ENCODE measurements at regions not wholly inside any gene's neighbourhood (a gene's known extent, or its start where the extent isn't known, plus 50 kb on each side); places are given as distances from the start of the nearest gene placed in this dataset.
A peak's percentile ranks its signal among the peaks of the same experiment; 100 is the strongest.

DNA sequence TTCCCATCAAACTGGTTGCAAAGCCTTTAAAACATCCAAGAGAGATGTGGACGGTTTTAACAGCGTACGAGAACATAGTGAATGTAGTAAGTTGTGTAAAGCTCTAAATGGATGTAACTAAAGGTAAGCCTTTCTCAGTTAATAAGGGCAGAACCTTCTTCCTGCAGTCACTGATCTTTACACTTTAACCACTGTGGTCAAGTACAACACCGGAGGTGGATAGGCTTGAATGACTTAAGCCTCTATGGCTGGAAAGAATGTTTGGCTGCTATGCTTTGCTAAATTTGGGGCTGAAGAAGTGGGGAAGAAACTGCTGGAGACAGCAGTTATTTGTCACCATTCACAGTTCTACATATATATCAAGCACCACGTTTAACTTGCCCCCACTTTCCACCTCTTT is 285.1 kb upstream of the FMR1 start:
- H3K27ac Mint-ChIP-seq: no peak overlapping the region
- no peak overlapping the region for H3K4me3 Mint-ChIP-seq
- H3K27me3 Mint-ChIP-seq (ENCODE audit: low read depth): no peaks in the 10 kb centered on the region
- H3K4me1 Mint-ChIP-seq (ENCODE audit: low read depth): no peaks in the 10 kb centered on the region
- H3K9me3 Mint-ChIP-seq: no peaks in the 10 kb centered on the region
- H3K36me3 Mint-ChIP-seq (ENCODE audit: low read depth): no peaks in the 10 kb centered on the region

DNA sequence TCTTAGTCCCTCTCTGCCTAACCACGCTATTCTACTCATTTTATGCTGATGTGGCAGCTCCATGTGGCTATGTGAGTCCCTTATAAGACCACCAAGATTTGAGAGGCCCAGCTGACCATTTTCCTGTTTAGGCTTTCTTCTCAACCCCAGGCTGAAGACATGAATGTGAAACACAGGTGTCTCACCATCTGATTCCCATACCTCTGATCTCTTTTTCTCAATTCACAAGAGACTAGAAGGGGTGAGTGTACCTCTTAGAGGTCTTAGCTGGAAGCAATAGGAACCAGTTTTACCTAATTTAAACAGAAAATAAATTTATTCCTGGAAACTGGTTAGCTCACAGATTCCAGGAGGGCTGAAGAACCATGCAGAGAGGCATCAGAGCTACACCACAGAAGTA is 276.5 kb upstream of the FMR1 start:
- Mint-ChIP-seq H3K36me3 (ENCODE audit: low read depth) (no peaks in the 10 kb centered on the region), H3K27ac (no peak overlapping the region), H3K4me3 (no peak overlapping the region), H3K4me1 (ENCODE audit: low read depth) (no peaks in the 10 kb centered on the region), H3K9me3 (no peaks in the 10 kb centered on the region), H3K27me3 (ENCODE audit: low read depth) (no peaks in the 10 kb centered on the region)

DNA sequence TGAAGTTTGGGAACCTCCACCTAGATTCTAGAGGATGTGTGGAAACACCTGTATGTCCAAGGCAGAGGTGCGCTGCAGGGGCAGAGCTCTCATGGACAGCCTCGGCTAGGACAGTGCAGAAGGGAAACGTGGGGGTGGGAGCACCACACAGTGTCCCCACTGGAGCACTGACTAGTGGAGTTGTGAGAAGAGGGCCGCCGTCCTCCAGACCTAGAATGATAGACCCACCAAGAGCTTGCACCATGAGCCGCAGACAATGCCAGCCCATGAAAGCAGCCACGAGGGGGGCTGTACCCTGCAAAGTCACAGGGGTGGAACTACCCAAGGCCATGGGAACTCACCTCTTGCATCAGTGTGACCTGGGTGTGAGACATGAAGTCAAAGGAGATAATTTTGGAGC is 274.5 kb upstream of the FMR1 start:
- H3K4me3 Mint-ChIP-seq: no peak overlapping the region
- no peaks in the 10 kb centered on the region for H3K36me3 Mint-ChIP-seq (ENCODE audit: low read depth)
- H3K9me3 Mint-ChIP-seq: no peaks in the 10 kb centered on the region
- H3K27me3 Mint-ChIP-seq (ENCODE audit: low read depth): no peaks in the 10 kb centered on the region
- no peaks in the 10 kb centered on the region for H3K4me1 Mint-ChIP-seq (ENCODE audit: low read depth)
- no peak overlapping the region for H3K27ac Mint-ChIP-seq

DNA sequence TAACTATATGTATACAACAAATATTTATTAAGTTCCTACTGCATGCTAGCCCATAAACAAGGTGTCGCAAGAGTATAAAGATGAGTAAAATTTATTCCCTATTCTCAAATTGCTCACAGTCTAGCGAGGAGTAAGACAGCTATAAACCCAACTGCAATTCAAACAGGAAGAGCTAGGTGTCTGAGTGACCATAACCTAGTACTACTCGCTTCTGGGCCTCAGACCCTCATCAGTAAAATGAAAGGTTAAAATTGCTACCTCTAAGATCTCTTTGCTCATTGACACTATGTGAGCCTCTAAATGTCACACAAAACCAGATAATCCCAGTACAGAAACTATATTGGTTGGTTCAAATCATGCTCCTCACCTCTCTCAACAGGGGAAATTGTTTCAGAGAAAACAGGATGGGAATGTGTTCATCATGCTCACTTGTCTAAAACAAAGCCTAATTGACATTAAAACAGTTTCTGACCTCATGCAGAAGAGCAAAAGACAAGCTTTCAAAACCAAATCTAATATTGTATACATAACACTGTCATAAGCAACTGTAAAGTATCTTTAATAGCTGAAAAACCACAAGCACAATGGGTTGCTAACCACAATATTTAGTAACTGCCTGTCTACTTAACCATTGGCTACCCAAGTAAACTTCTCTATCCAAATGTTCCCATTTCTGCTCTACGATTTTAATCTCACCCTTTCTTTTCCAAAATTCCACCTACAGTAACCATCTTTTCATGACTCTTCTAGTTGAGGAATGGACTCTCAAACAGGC is 264.6 kb upstream of the FMR1 start:
- Mint-ChIP-seq H3K9me3 (peaks cover 12% of the 10 kb centered on the region), H3K27me3 (ENCODE audit: low read depth) (no peaks in the 10 kb centered on the region), H3K27ac (no peak overlapping the region), H3K4me1 (ENCODE audit: low read depth) (no peaks in the 10 kb centered on the region), H3K36me3 (ENCODE audit: low read depth) (no peaks in the 10 kb centered on the region), H3K4me3 (no peak overlapping the region)

DNA sequence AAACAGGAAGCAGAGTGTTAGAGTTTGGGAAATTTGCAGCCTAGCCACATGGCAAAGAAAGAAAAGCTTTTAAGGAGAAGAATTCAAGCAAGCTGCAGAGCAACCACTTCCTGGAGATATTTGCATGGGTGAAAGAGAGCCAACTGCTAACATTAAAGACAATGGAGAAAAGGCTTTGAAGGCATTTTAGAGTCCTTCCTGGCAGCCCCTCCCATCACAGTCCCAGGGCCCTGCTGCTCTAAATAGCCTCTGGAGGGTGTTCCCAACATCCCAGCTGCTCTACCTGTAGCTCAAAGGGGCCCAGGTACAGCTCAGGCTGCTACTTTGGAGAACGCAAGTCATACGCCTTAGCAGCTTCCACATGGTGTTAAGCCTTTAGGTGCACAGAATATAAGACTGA is 235.9 kb upstream of the FMR1 start:
- H3K36me3 Mint-ChIP-seq (ENCODE audit: low read depth): no peaks in the 10 kb centered on the region
- H3K27ac Mint-ChIP-seq: no peak overlapping the region
- no peak overlapping the region for H3K4me3 Mint-ChIP-seq
- peaks cover 8% of the 10 kb centered on the region for H3K9me3 Mint-ChIP-seq
- H3K4me1 Mint-ChIP-seq (ENCODE audit: low read depth): no peaks in the 10 kb centered on the region
- no peaks in the 10 kb centered on the region for H3K27me3 Mint-ChIP-seq (ENCODE audit: low read depth)

DNA sequence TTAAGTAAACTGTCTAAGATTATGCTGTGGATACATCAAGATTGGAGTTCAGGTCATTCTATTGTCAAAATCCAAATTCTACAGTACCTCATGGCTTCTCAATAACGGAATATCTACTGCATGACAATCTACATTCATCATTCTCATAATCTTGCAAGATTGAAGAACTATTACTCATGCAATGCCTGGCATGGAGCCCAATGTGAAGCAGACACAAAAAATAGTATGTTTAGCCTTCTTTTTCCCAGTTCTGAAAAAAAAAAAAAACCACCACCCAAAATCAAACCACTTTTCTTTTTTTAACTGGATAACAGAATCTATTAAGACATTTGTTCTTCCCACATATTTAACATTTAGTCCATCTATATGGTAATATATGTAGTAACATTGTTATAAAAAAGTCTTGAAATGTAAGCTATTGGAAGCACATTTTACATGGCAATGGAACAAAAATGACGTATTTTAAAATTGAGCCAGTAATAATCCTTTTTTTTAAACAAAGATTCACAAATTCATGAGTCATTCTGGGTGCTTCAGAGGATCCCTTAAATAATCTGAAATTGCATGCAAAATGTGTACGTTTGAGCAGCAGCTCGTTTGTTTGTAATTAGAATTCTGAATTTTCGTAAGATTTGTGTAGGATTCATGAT is 232.2 kb upstream of the FMR1 start:
- Mint-ChIP-seq H3K9me3 (peaks cover 8% of the 10 kb centered on the region), H3K36me3 (ENCODE audit: low read depth) (no peaks in the 10 kb centered on the region), H3K4me1 (ENCODE audit: low read depth) (no peaks in the 10 kb centered on the region), H3K27me3 (ENCODE audit: low read depth) (no peaks in the 10 kb centered on the region), H3K4me3 (no peak overlapping the region), H3K27ac (no peak overlapping the region)

DNA sequence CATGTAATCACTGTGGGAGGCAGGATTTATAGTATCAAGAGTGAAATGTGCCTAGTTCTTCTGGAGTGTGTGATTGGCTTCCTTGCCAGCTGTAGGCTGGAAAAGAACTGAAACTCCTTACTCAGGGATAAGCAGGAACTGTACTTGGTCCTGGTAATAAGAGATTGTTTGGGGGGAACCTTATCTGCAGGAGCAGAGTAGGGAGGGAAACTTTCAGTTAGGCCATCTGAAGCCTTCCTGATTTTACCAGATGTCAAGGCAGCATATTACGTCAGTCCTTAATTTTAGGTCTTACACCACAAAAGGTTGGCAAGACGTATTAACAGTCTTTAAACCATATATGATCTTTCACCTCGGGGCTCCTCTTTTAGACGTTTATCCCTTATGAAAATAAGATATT is 231.5 kb upstream of the FMR1 start:
- no peaks in the 10 kb centered on the region for H3K36me3 Mint-ChIP-seq (ENCODE audit: low read depth)
- peaks cover 5% of the 10 kb centered on the region for H3K9me3 Mint-ChIP-seq
- H3K4me1 Mint-ChIP-seq (ENCODE audit: low read depth): no peaks in the 10 kb centered on the region
- H3K27me3 Mint-ChIP-seq (ENCODE audit: low read depth): no peaks in the 10 kb centered on the region
- H3K27ac Mint-ChIP-seq: no peak overlapping the region
- no peak overlapping the region for H3K4me3 Mint-ChIP-seq

DNA sequence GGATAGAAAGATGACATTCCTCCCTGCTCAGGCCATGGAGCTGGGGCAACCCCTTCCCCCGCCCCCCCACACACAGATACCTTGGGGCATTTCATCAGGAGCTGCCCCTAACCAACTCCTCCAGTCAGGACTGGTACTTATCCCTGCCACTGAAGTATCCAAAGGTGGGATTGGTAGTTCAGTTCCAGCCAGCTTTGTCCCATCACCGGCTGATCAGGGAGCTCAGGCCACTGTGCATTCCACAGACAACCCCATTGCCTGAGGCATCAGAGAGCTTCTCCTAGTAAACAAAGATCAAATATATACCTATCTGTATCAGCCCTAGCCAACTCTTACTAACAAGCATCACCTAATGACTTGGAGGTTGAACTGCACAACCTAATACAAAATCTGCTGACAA is 218.2 kb upstream of the FMR1 start:
- no peak overlapping the region for H3K27ac Mint-ChIP-seq
- peaks cover 7% of the 10 kb centered on the region for H3K9me3 Mint-ChIP-seq
- H3K36me3 Mint-ChIP-seq (ENCODE audit: low read depth): no peaks in the 10 kb centered on the region
- H3K27me3 Mint-ChIP-seq (ENCODE audit: low read depth): no peaks in the 10 kb centered on the region
- H3K4me1 Mint-ChIP-seq (ENCODE audit: low read depth): no peaks in the 10 kb centered on the region
- no peak overlapping the region for H3K4me3 Mint-ChIP-seq

DNA sequence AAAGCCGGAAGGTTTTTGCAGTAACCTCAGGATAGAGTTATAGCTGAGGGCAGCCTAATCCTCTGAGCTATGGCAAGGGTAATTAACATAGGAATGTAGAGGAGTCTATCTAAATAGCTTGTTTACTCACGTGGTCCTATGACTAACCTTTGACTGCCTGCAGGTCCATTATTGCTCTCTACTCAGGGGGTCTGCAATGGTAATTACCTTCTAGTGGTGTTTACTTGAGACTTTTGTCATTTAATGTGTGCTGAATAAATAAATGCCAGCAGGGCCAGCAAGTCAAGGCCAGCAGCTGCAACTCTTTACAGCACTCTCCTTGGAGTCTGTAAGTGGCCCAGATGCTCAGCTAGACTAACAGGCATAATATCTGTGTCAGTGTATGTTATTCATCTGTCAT is 212.7 kb upstream of the FMR1 start:
- Mint-ChIP-seq H3K36me3 (ENCODE audit: low read depth) (no peaks in the 10 kb centered on the region), H3K4me1 (ENCODE audit: low read depth) (no peaks in the 10 kb centered on the region), H3K27ac (no peak overlapping the region), H3K9me3 (peaks cover 7% of the 10 kb centered on the region), H3K27me3 (ENCODE audit: low read depth) (no peaks in the 10 kb centered on the region), H3K4me3 (no peak overlapping the region)

DNA sequence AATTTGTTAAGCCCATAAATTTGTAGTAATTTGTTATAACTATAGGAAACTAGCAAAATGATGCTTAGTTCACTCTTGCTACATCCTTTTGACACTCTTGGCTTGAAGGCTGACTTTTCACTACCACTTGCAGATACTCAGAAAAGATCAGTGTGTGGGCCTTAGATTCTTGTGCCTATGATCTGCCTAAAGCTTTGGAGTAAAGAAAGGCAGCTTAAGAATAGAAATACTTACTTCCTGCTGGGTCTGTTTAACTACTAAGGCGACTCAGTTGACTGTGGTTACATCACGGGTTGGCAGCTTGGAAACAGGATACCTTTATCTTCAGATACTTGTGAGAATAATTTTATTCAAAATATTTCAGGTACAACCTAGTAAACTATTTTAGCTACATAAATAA is 201.4 kb upstream of the FMR1 start:
- no peaks in the 10 kb centered on the region for H3K4me1 Mint-ChIP-seq (ENCODE audit: low read depth)
- H3K27ac Mint-ChIP-seq: no peak overlapping the region
- H3K4me3 Mint-ChIP-seq: no peak overlapping the region
- no peaks in the 10 kb centered on the region for H3K9me3 Mint-ChIP-seq
- H3K27me3 Mint-ChIP-seq (ENCODE audit: low read depth): no peaks in the 10 kb centered on the region
- H3K36me3 Mint-ChIP-seq (ENCODE audit: low read depth): no peaks in the 10 kb centered on the region

DNA sequence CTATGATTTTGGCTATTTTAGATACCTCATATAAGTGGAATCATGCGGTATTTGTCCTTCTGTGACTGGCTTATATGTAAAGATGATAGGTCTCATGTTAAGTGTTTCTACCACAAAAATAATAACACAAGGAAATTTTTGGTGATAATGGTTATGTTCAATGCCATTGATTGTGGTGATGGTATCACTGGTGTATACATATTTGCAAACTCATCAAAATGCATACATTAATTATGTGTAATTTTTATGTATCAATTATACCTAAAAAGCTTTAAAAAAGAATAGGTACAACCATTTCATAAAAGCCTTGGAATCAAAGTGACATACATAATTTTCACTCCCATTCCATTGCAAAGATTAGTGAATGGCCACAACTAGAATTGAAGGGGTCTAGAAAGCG is 178.3 kb upstream of the FMR1 start:
- peaks cover under 1% of the 10 kb centered on the region for H3K36me3 Mint-ChIP-seq (ENCODE audit: low read depth)
- H3K27me3 Mint-ChIP-seq (ENCODE audit: low read depth): peaks cover 9% of the 10 kb centered on the region
- no peak overlapping the region for H3K4me3 Mint-ChIP-seq
- H3K9me3 Mint-ChIP-seq: no peaks in the 10 kb centered on the region
- H3K27ac Mint-ChIP-seq: no peak overlapping the region
- peaks cover 11% of the 10 kb centered on the region for H3K4me1 Mint-ChIP-seq (ENCODE audit: low read depth)

DNA sequence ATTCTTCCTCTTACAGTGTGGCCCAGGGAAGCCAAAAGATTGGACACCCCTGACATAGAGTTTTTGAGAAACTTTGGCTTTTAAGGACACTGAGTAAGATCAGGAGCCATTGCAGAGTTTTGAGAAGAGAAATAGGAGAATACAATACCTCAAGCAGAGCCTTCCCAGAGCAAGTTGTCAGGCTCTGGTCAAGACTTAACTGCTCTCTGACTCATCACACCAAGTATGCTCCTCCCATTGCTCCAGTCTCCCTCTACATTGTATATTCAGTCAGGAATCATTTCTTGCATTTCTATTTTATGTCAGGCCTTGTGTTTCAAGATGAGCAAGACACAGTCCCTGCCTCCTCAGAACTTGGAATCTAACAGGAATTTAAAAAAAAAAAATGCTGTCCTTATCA is 176.4 kb upstream of the FMR1 start:
- no peaks in the 10 kb centered on the region for H3K9me3 Mint-ChIP-seq
- H3K27ac Mint-ChIP-seq: no peak overlapping the region
- peaks cover 17% of the 10 kb centered on the region for H3K4me1 Mint-ChIP-seq (ENCODE audit: low read depth)
- no peak overlapping the region for H3K4me3 Mint-ChIP-seq
- peaks cover 2% of the 10 kb centered on the region for H3K36me3 Mint-ChIP-seq (ENCODE audit: low read depth)
- H3K27me3 Mint-ChIP-seq (ENCODE audit: low read depth): peaks cover 9% of the 10 kb centered on the region

DNA sequence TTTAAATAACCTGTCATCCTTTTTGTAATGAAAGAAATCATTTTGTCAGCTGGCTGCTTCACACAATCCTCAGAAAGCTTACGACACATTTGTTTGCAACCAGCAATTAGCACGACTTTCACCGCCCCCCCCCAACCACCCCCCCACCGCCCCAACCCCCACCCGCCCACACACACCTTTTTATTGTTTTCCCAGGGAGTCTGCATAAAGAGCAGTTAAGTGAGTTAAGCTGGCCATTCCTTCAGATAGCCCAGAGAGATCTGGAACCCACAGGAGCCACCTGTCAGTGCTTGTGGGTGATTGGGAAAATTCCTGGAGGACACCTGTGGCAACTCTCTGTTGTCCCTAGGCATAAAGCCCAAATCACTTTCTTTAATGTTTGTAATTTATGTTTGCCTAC is 175.7 kb upstream of the FMR1 start:
- Mint-ChIP-seq H3K4me1 (ENCODE audit: low read depth) (peaks cover 21% of the 10 kb centered on the region), H3K27ac (no peak overlapping the region), H3K36me3 (ENCODE audit: low read depth) (peaks cover 2% of the 10 kb centered on the region), H3K4me3 (no peak overlapping the region), H3K9me3 (no peaks in the 10 kb centered on the region), H3K27me3 (ENCODE audit: low read depth) (peaks cover 7% of the 10 kb centered on the region)

DNA sequence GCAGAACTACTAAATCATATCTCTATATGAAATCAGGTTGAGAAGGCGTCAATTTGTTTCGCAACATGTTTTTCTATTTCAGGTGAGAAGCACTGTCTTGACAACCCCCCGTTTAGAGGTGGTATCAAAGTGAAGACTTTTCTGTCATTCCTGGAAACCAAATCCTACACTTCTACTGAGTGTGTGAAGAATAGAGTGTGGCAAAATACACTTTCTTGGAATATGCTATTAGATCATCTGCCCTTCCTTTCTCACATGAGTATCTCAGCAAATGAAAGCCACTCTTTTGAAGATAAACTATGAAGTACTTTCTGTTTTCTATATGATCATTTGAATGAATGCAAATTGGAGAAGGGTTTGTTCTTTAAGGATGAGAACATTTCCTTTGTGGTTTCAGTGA is 174.0 kb upstream of the FMR1 start:
- peak overlapping the region; percentile 85 for H3K27ac Mint-ChIP-seq

DNA sequence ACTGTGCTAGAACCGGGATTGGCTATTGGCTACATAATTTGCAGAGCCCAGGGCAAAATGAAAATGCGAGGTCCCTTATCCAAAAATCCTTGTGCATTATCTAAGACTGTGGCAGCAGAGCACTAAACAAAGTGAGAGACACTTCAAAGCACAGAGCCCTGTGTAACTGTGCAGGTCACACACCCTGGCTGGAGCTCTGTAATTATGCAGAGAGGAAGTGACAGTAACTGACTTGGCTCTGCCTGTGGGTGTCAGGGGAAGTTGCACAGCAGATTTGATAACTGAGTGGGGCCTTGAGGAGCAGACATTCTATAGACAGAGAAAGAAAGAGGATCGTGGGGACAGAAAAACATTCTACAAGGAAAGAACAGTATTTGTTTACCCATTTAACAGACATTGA is 173.5 kb upstream of the FMR1 start:
- H3K27ac Mint-ChIP-seq: peak overlapping the region; percentile 85
- H3K9me3 Mint-ChIP-seq: no peaks in the 10 kb centered on the region
- peak overlapping the region; percentile 53 for H3K4me3 Mint-ChIP-seq
- H3K4me1 Mint-ChIP-seq (ENCODE audit: low read depth): peaks cover 23% of the 10 kb centered on the region
- H3K36me3 Mint-ChIP-seq (ENCODE audit: low read depth): peaks cover 2% of the 10 kb centered on the region
- no peaks in the 10 kb centered on the region for H3K27me3 Mint-ChIP-seq (ENCODE audit: low read depth)

More for the DNA sequence above, 174.0 kb upstream of the FMR1 start:
- H3K9me3 Mint-ChIP-seq: no peaks in the 10 kb centered on the region
- peak overlapping the region; percentile 53 for H3K4me3 Mint-ChIP-seq
- peaks cover 23% of the 10 kb centered on the region for H3K4me1 Mint-ChIP-seq (ENCODE audit: low read depth)
- peaks cover 2% of the 10 kb centered on the region for H3K36me3 Mint-ChIP-seq (ENCODE audit: low read depth)
- no peaks in the 10 kb centered on the region for H3K27me3 Mint-ChIP-seq (ENCODE audit: low read depth)

Measured in T-helper 1 cell treated with Interleukin-12 subunit alpha and Interleukin-12 subunit beta and Interleukin-4 antibody, amounts not matched to agents 30 μg/mL and 1 μg/mL, for 36 hours (primary cell).